Breast epithelium (tissue), 3 donors: ENCODE measurements at regions not wholly inside any gene's neighbourhood (a gene's known extent, or its start where the extent isn't known, plus 50 kb on each side); places are given as distances from the start of the nearest gene placed in this dataset.

Experiments used
- CTCF ChIP-seq, 3 donors: fragments of 450-650 bp; IDR thresholded peaks; one replicate each; pipeline ENCODE4 v1.5.1; 2016 to 2017; ENCODE audit warnings: antibody characterized with exemption in 3 of 3, mild to moderate bottlenecking in 3 of 3, moderate library complexity in 3 of 3
- POLR2A ChIP-seq: fragments of 450-650 bp; IDR thresholded peaks from one replicate; pipeline ENCODE4 v1.6.1; 2016; ENCODE audit warnings: antibody characterized with exemption, mild to moderate bottlenecking, moderate library complexity
- POLR2AphosphoS5 ChIP-seq, 3 donors: sonication (generic); formaldehyde crosslinking; IDR thresholded peaks; one replicate each; pipeline ENCODE4 v1.6.1; 2017; ENCODE audit warnings: antibody characterized with exemption in 3 of 3

GRCh38 chr18:76594966-76595365, 99.9 kb upstream of the ZNF516 start:
- TF ChIP-seq CTCF (IDR thresholded peaks at IDR 0.05) = no peak
- TF ChIP-seq POLR2A = no peak
- no peak for TF ChIP-seq POLR2AphosphoS5 (IDR thresholded peaks at IDR 0.05)
